Jurkat, Clone E6-1 (cell line): ENCODE measurements at regions not wholly inside any gene's neighbourhood (a gene's known extent, or its start where the extent isn't known, plus 50 kb on each side); places are given as distances from the start of the nearest gene placed in this dataset.
"Not testable (repeated sequence)": the region's sequence is repeated elsewhere in the genome, so short reads cannot be mapped to it uniquely, and the experiment has no call there.

Experiments
- DNase-seq: peaks from one replicate; pipeline ENCODE4 v3.0.0-alpha.2; 2011; ENCODE audit warnings: low read depth, low spot score
- H3K4me3 ChIP-seq: 2 replicates; pipeline ENCODE4 v1.5.1; 2011; ENCODE audit warnings: mild to moderate bottlenecking, low read length, control low read depth, moderate library complexity

GRCh38 chr5:52255308-52255707, 532.4 kb upstream of the ITGA1 start:
- H3K4me3 ChIP-seq = no peak overlapping the region
- no peak for DNase-seq

GRCh38 chr5:52262844-52263243, 524.9 kb upstream of the ITGA1 start:
- no peak for DNase-seq
- no peak overlapping the region for H3K4me3 ChIP-seq

GRCh38 chr5:52269401-52269800, 518.3 kb upstream of the ITGA1 start:
- no peak for DNase-seq
- no peak overlapping the region for H3K4me3 ChIP-seq

- H3K4me3 ChIP-seq = no peak overlapping the region
- no peak for DNase-seq
Measured at GRCh38 chr5:52269859-52270258, 517.9 kb upstream of the ITGA1 start.

- DNase-seq = no peak
- no peak overlapping the region for H3K4me3 ChIP-seq
Measured at GRCh38 chr5:52275639-52276038, 512.1 kb upstream of the ITGA1 start.

- no peak overlapping the region for H3K4me3 ChIP-seq
- DNase-seq = no peak
Measured at GRCh38 chr5:52277101-52277500, 510.6 kb upstream of the ITGA1 start.

- H3K4me3 ChIP-seq = no peak overlapping the region
- DNase-seq = no peak
Measured at GRCh38 chr5:52282647-52283046, 505.1 kb upstream of the ITGA1 start.

- no peak for DNase-seq
- H3K4me3 ChIP-seq = no peak overlapping the region
Measured at GRCh38 chr5:52283221-52283620, 504.5 kb upstream of the ITGA1 start.

GRCh38 chr5:52300703-52301372, 486.9 kb upstream of the ITGA1 start:
- H3K4me3 ChIP-seq = no peak overlapping the region
- no peak for DNase-seq

GRCh38 chr5:52304816-52305215, 482.9 kb upstream of the ITGA1 start:
- not testable (repeated sequence) for DNase-seq, H3K4me3 ChIP-seq

- H3K4me3 ChIP-seq = no peak overlapping the region
- no peak for DNase-seq
Measured at GRCh38 chr5:52328220-52328806, 459.4 kb upstream of the ITGA1 start.

GRCh38 chr5:52331725-52332124, 456.0 kb upstream of the ITGA1 start:
- DNase-seq = no peak
- H3K4me3 ChIP-seq = no peak overlapping the region

GRCh38 chr5:52334367-52334766, 453.3 kb upstream of the ITGA1 start:
- no peak for DNase-seq
- no peak overlapping the region for H3K4me3 ChIP-seq

- H3K4me3 ChIP-seq = no peak overlapping the region
- DNase-seq = no peak
Measured at GRCh38 chr5:52339285-52339684, 448.4 kb upstream of the ITGA1 start.

GRCh38 chr5:52342361-52342760, 445.4 kb upstream of the ITGA1 start:
- no peak for DNase-seq
- H3K4me3 ChIP-seq = no peak overlapping the region

GRCh38 chr5:52356311-52356918, 431.3 kb upstream of the ITGA1 start:
- DNase-seq = peak; percentile 10

GRCh38 chr5:52359261-52359660, 428.5 kb upstream of the ITGA1 start:
- no peak for DNase-seq
- H3K4me3 ChIP-seq = no peak overlapping the region

More at GRCh38 chr5:52356311-52356918, 431.3 kb upstream of the ITGA1 start:
- H3K4me3 ChIP-seq = no peak overlapping the region

- H3K4me3 ChIP-seq = no peak overlapping the region
- DNase-seq = no peak
Measured at GRCh38 chr5:52360985-52361384, 426.7 kb upstream of the ITGA1 start.

- no peak for DNase-seq
- H3K4me3 ChIP-seq = no peak overlapping the region
Measured at GRCh38 chr5:52374286-52374685, 413.4 kb upstream of the ITGA1 start.

- H3K4me3 ChIP-seq = no peak overlapping the region
- no peak for DNase-seq
Measured at GRCh38 chr5:52375969-52376368, 411.7 kb upstream of the ITGA1 start.

- no peak overlapping the region for H3K4me3 ChIP-seq
- DNase-seq = no peak
Measured at GRCh38 chr5:52376592-52376991, 411.1 kb upstream of the ITGA1 start.
